K562 (cell line): ENCODE measurements at regions not wholly inside any gene's neighbourhood (a gene's known extent, or its start where the extent isn't known, plus 50 kb on each side); places are given as distances from the start of the nearest gene placed in this dataset.
A peak's percentile ranks its signal among the peaks of the same experiment; 100 is the strongest.

ENCODE experiments used
- CAMTA2 ChIP-seq: fragments of 250-450 bp; sonication (Bioruptor Pico); conservative IDR thresholded peaks from 2 replicates; pipeline ENCODE4 v1.5.1; 2022
- KAT7 ChIP-seq: sonication (generic); formaldehyde crosslinking; IDR thresholded peaks from 2 replicates; pipeline ENCODE4 v1.8.0; 2022; ENCODE audit warnings: missing genetic modification reagents, mild to moderate bottlenecking, borderline replicate concordance
- POLR2G ChIP-seq: fragments of 200-400 bp; formaldehyde crosslinking; IDR thresholded peaks from 2 replicates; pipeline ENCODE4 v1.6.1; 2017; ENCODE audit warnings: low read depth, mild to moderate bottlenecking, antibody characterized with exemption, low read length, moderate library complexity
- RB1 ChIP-seq: fragments of 450-650 bp; IDR thresholded peaks from 2 replicates; pipeline ENCODE4 v1.6.1; 2017; ENCODE audit warnings: low read depth, mild to moderate bottlenecking
- ZFP91 ChIP-seq: sonication (generic); formaldehyde crosslinking; IDR thresholded peaks from 2 replicates; pipeline ENCODE4 v1.8.0; 2022; ENCODE audit warnings: mild to moderate bottlenecking, missing genetic modification reagents
- TF ChIP-seq, protein P1 (sequence below), 2 experiments: fragments of 450-650 bp; formaldehyde crosslinking in 1 of 2; IDR thresholded peaks; 2 replicates each; pipeline versions ENCODE4 v1.4.0 to v1.6.1; 2014 to 2020; ENCODE audit warnings: mild to moderate bottlenecking in 2 of 2, borderline replicate concordance in 1 of 2, low read depth in 1 of 2

- TF ChIP-seq, protein P1, sequence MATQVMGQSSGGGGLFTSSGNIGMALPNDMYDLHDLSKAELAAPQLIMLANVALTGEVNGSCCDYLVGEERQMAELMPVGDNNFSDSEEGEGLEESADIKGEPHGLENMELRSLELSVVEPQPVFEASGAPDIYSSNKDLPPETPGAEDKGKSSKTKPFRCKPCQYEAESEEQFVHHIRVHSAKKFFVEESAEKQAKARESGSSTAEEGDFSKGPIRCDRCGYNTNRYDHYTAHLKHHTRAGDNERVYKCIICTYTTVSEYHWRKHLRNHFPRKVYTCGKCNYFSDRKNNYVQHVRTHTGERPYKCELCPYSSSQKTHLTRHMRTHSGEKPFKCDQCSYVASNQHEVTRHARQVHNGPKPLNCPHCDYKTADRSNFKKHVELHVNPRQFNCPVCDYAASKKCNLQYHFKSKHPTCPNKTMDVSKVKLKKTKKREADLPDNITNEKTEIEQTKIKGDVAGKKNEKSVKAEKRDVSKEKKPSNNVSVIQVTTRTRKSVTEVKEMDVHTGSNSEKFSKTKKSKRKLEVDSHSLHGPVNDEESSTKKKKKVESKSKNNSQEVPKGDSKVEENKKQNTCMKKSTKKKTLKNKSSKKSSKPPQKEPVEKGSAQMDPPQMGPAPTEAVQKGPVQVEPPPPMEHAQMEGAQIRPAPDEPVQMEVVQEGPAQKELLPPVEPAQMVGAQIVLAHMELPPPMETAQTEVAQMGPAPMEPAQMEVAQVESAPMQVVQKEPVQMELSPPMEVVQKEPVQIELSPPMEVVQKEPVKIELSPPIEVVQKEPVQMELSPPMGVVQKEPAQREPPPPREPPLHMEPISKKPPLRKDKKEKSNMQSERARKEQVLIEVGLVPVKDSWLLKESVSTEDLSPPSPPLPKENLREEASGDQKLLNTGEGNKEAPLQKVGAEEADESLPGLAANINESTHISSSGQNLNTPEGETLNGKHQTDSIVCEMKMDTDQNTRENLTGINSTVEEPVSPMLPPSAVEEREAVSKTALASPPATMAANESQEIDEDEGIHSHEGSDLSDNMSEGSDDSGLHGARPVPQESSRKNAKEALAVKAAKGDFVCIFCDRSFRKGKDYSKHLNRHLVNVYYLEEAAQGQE (IDR thresholded peaks at IDR 0.05; ENCODE audit: borderline replicate concordance): peak; percentile 41; the same call in 1 of the 2 replicates
- TF ChIP-seq, protein P1 (CRISPR knock-in tag; IDR thresholded peaks at IDR 0.05; ENCODE audit: low read depth): no peak
- TF ChIP-seq KAT7 (no peak), RB1 (0 out of 2 replicates have a peak, but pooled peaks have one; percentile 37), CAMTA2 (no peak), POLR2G (no peak), ZFP91 (no peak)
Observed at GRCh38 chr17:79388556-79389295, 222.1 kb downstream of the RBFOX3 start (continued).
